Muscle of back (tissue), 3 donors: ENCODE measurements at regions not wholly inside any gene's neighbourhood (a gene's known extent, or its start where the extent isn't known, plus 50 kb on each side); places are given as distances from the start of the nearest gene placed in this dataset.

Source experiments
- DNase-seq, 3 donors: peaks; one replicate each; pipeline versions ENCODE4 v3.0.0 to v3.0.0-alpha.2; 2013

- no peak for DNase-seq
These were observed 51.4 kb upstream of the CHMP2B start for GRCh38 chr3:87175732-87176131.

GRCh38 chr3:87173776-87174175 is 53.3 kb upstream of the CHMP2B start:
- no peak for DNase-seq

- peak in 1 of 3 donors; percentile 5 for DNase-seq
These were observed 54.0 kb upstream of the CHMP2B start for GRCh38 chr3:87173071-87173470.

GRCh38 chr3:87167628-87168456 is 59.3 kb upstream of the CHMP2B start:
- peak; percentile 45 to 77 (median 55) for DNase-seq

GRCh38 chr3:87164245-87164644 is 62.9 kb upstream of the CHMP2B start:
- no peak for DNase-seq

- no peak for DNase-seq
These were observed 65.3 kb upstream of the CHMP2B start for GRCh38 chr3:87161851-87162250.

GRCh38 chr3:87161417-87161816 is 65.7 kb upstream of the CHMP2B start:
- no peak for DNase-seq

- no peak for DNase-seq
These were observed 66.1 kb upstream of the CHMP2B start for GRCh38 chr3:87161013-87161412.

GRCh38 chr3:87158823-87159222 is 68.3 kb upstream of the CHMP2B start:
- no peak for DNase-seq

- no peak for DNase-seq
These were observed 79.1 kb upstream of the CHMP2B start for GRCh38 chr3:87148020-87148419.

GRCh38 chr3:87147562-87147961 is 79.5 kb upstream of the CHMP2B start:
- DNase-seq: no peak

- DNase-seq: no peak
These were observed 81.6 kb upstream of the CHMP2B start for GRCh38 chr3:87145553-87145952.

GRCh38 chr3:87136066-87136596 is 91.0 kb upstream of the CHMP2B start:
- DNase-seq: no peak

- DNase-seq: no peak
These were observed 91.7 kb upstream of the CHMP2B start for GRCh38 chr3:87135412-87135811.

GRCh38 chr3:87132801-87133200 is 94.3 kb upstream of the CHMP2B start:
- no peak for DNase-seq

- no peak for DNase-seq
These were observed 99.1 kb upstream of the CHMP2B start for GRCh38 chr3:87128006-87128405.

- DNase-seq: no peak
These were observed 99.8 kb upstream of the CHMP2B start for GRCh38 chr3:87127281-87127680.

GRCh38 chr3:87126321-87126720 is 100.8 kb upstream of the CHMP2B start:
- no peak for DNase-seq

- DNase-seq: no peak
These were observed 102.0 kb upstream of the CHMP2B start for GRCh38 chr3:87125116-87125515.

GRCh38 chr3:87122766-87123165 is 104.3 kb upstream of the CHMP2B start:
- no peak for DNase-seq

- DNase-seq: peak in 1 of 3 donors; percentile 5
These were observed 105.3 kb upstream of the CHMP2B start for GRCh38 chr3:87121856-87122255.

- peak in 2 of 3 donors; percentile 3 to 28 for DNase-seq
These were observed 106.2 kb upstream of the CHMP2B start for GRCh38 chr3:87120881-87121280.

GRCh38 chr3:87120236-87120635 is 106.9 kb upstream of the CHMP2B start:
- no peak for DNase-seq

- DNase-seq: no peak
These were observed 117.6 kb upstream of the CHMP2B start for GRCh38 chr3:87109465-87109864.
